ENCODE measurements at regions not wholly inside any gene's neighbourhood (a gene's known extent, or its start where the extent isn't known, plus 50 kb on each side); places are given as distances from the start of the nearest gene placed in this dataset.

GRCh38 chrX:139287155-139287924 is 243.2 kb upstream of the F9 start:
- TF ChIP-seq CTCF (IDR thresholded peaks at IDR 0.05) (no peak), EZH2phosphoT487 (IDR thresholded peaks at IDR 0.05) (no peak), EZH2 (IDR thresholded peaks at IDR 0.05) (no peak)
